WTC11 (cell line): ENCODE measurements at regions not wholly inside any gene's neighbourhood (a gene's known extent, or its start where the extent isn't known, plus 50 kb on each side); places are given as distances from the start of the nearest gene placed in this dataset.

Experiments
- ATAC-seq: fragments of 200-7000 bp; cut with Tn5 transposase; 2 replicates; pipeline ENCODE4 v1.10.0; 2021; ENCODE audit warnings: mild to moderate bottlenecking, moderate library complexity
- CTCF ChIA-PET: fragments of 300-600 bp; sonication (Branson Sonifier 250); formaldehyde crosslinking; loops from one replicate; lab custom pipeline; 2021; ENCODE audit warnings: antibody characterized with exemption; lab: Charles Lee
- POLR2A ChIA-PET: fragments of 350-600 bp; sonication (Branson Sonifier 250); formaldehyde crosslinking; loops from one replicate; lab custom pipeline; 2021; ENCODE audit warnings: antibody characterized with exemption; lab: Charles Lee
- DNase-seq: peaks from one replicate; pipeline ENCODE4 v3.0.0; 2021; ENCODE audit warnings: low spot score
- H3K27ac Mint-ChIP-seq: 2 replicates; pipeline ENCODE4 v1.8.0; 2021; ENCODE audit warnings: mixed read lengths
- H3K27me3 Mint-ChIP-seq: 2 replicates; pipeline ENCODE4 v1.8.0; 2021; ENCODE audit warnings: low read depth, mild to moderate bottlenecking, moderate library complexity, mixed read lengths
- H3K36me3 Mint-ChIP-seq: 2 replicates; pipeline ENCODE4 v1.8.0; 2021; ENCODE audit warnings: mixed read lengths
- H3K4me1 Mint-ChIP-seq: 2 replicates; pipeline ENCODE4 v1.8.0; 2022; ENCODE audit warnings: mixed read lengths
- H3K4me3 Mint-ChIP-seq: 2 replicates; pipeline ENCODE4 v1.8.0; 2021; ENCODE audit warnings: mild to moderate bottlenecking, moderate library complexity, mixed read lengths
- H3K9me3 Mint-ChIP-seq: 2 replicates; pipeline ENCODE4 v1.8.0; 2021; ENCODE audit warnings: mixed read lengths
- ARID4B ChIP-seq: sonication (generic); formaldehyde crosslinking; IDR thresholded peaks from 2 replicates; pipeline ENCODE4 v1.8.0; 2023; ENCODE audit warnings: missing genetic modification reagents, mild to moderate bottlenecking, borderline replicate concordance
- ATF3 ChIP-seq: sonication (generic); formaldehyde crosslinking; conservative IDR thresholded peaks from 2 replicates; pipeline ENCODE4 v1.8.1; 2022; ENCODE audit warnings: mild to moderate bottlenecking, missing genetic modification reagents
- CREM ChIP-seq: sonication (generic); formaldehyde crosslinking; IDR thresholded peaks from 2 replicates; pipeline ENCODE4 v1.8.1; 2022; ENCODE audit warnings: mild to moderate bottlenecking, missing genetic modification reagents, moderate library complexity
- ESRRA ChIP-seq: sonication (generic); formaldehyde crosslinking; IDR thresholded peaks from 2 replicates; pipeline ENCODE4 v1.8.1; 2022; ENCODE audit warnings: mild to moderate bottlenecking, missing genetic modification reagents, borderline replicate concordance
- FOXK1 ChIP-seq: sonication (generic); formaldehyde crosslinking; IDR thresholded peaks from 2 replicates; pipeline ENCODE4 v1.8.0; 2022; ENCODE audit warnings: mild to moderate bottlenecking, moderate library complexity, missing genetic modification reagents
- IRF2 ChIP-seq: sonication (generic); formaldehyde crosslinking; IDR thresholded peaks from 2 replicates; pipeline ENCODE4 v1.8.0; 2022; ENCODE audit warnings: low read depth, missing genetic modification reagents, borderline replicate concordance
- KAT7 ChIP-seq: sonication (generic); formaldehyde crosslinking; IDR thresholded peaks from 2 replicates; pipeline ENCODE4 v1.8.1; 2023; ENCODE audit warnings: missing genetic modification reagents, mild to moderate bottlenecking, borderline replicate concordance
- MYBL2 ChIP-seq: sonication (generic); formaldehyde crosslinking; IDR thresholded peaks from 2 replicates; pipeline ENCODE4 v1.8.1; 2023; ENCODE audit warnings: mild to moderate bottlenecking, moderate library complexity, missing genetic modification reagents
- NFYB ChIP-seq: sonication (generic); formaldehyde crosslinking; conservative IDR thresholded peaks from 2 replicates; pipeline ENCODE4 v1.8.0; 2022; ENCODE audit warnings: low read depth, missing genetic modification reagents
- PREB ChIP-seq: sonication (generic); formaldehyde crosslinking; IDR thresholded peaks from 2 replicates; pipeline ENCODE4 v1.8.1; 2022; ENCODE audit warnings: mild to moderate bottlenecking, missing genetic modification reagents, moderate library complexity, borderline replicate concordance
- SOX15 ChIP-seq: fragments of 250-450 bp; sonication (Bioruptor Pico); IDR thresholded peaks from 2 replicates; pipeline ENCODE4 v1.9.0; 2021; ENCODE audit warnings: mild to moderate bottlenecking
- TCF7 ChIP-seq: sonication (generic); formaldehyde crosslinking; IDR thresholded peaks from 2 replicates; pipeline ENCODE4 v1.8.0; 2022; ENCODE audit warnings: mild to moderate bottlenecking, low read depth, missing genetic modification reagents, moderate library complexity
- ZNF121 ChIP-seq: sonication (generic); formaldehyde crosslinking; IDR thresholded peaks from 2 replicates; pipeline ENCODE4 v1.8.0; 2023; ENCODE audit warnings: missing genetic modification reagents
- ZNF281 ChIP-seq: sonication (generic); formaldehyde crosslinking; IDR thresholded peaks from 2 replicates; pipeline ENCODE4 v1.8.0; 2023; ENCODE audit warnings: mild to moderate bottlenecking, missing genetic modification reagents
- ZNF396 ChIP-seq: fragments of 250-450 bp; sonication (Bioruptor Pico); IDR thresholded peaks from 2 replicates; pipeline ENCODE4 v1.8.0; 2021; ENCODE audit warnings: mild to moderate bottlenecking, moderate library complexity, borderline replicate concordance
- ZNF671 ChIP-seq: fragments of 250-450 bp; sonication (Bioruptor Pico); IDR thresholded peaks from 2 replicates; pipeline ENCODE4 v1.8.0; 2021; ENCODE audit warnings: mild to moderate bottlenecking

GRCh38 chr4:36532670-36533379 lies 251.4 kb downstream of the DTHD1 start:
- no peak for TF ChIP-seq ZNF281 (CRISPR knock-in tag)
- TF ChIP-seq NFYB (CRISPR knock-in tag): no peak
- no peak for TF ChIP-seq ARID4B
- TF ChIP-seq IRF2 (CRISPR knock-in tag): no peak
- no peak for TF ChIP-seq ESRRA (CRISPR knock-in tag)
- TF ChIP-seq ZNF671 (CRISPR knock-in tag): no peak
- TF ChIP-seq SOX15: no peak
- no peak for TF ChIP-seq KAT7 (CRISPR knock-in tag)
- H3K9me3 Mint-ChIP-seq: peaks cover 19% of the 10 kb centered on the region

GRCh38 chr4:36533944-36534343 lies 252.5 kb downstream of the DTHD1 start:
- POLR2A ChIA-PET: no interaction called here
- no peak for TF ChIP-seq ZNF396
- Mint-ChIP-seq H3K4me1 (peaks cover 9% of the 10 kb centered on the region), H3K9me3 (peaks cover 8% of the 10 kb centered on the region), H3K27ac (no peak overlapping the region), H3K36me3 (peaks cover 2% of the 10 kb centered on the region; the same call in 1 of the 2 replicates), H3K4me3 (no peak overlapping the region), H3K27me3 (no peaks in the 10 kb centered on the region; the same call in 1 of the 2 replicates)
- no peak for DNase-seq
- no peak for ATAC-seq
- CTCF ChIA-PET: no interaction called here

More at GRCh38 chr4:36532670-36533379, 251.4 kb downstream of the DTHD1 start:
- CTCF ChIA-PET: no interaction called here
- H3K36me3 Mint-ChIP-seq: peaks cover 14% of the 10 kb centered on the region
- DNase-seq: no peak
- H3K27me3 Mint-ChIP-seq: no peaks in the 10 kb centered on the region; the same call in 1 of the 2 replicates
- H3K4me3 Mint-ChIP-seq: no peak overlapping the region
- no peak overlapping the region for H3K27ac Mint-ChIP-seq
- peaks cover 9% of the 10 kb centered on the region for H3K4me1 Mint-ChIP-seq
- no peak for ATAC-seq
- POLR2A ChIA-PET: no interaction called here

GRCh38 chr4:36547383-36547782 lies 266.0 kb downstream of the DTHD1 start:
- no peak for TF ChIP-seq CREM (CRISPR knock-in tag)
- no peak for TF ChIP-seq PREB (CRISPR knock-in tag)
- no peak for TF ChIP-seq MYBL2
- TF ChIP-seq ATF3 (CRISPR knock-in tag): no peak
- TF ChIP-seq FOXK1: no peak
- no peak for TF ChIP-seq ZNF121 (CRISPR knock-in tag)
- no peak for TF ChIP-seq TCF7
- ChIA-PET POLR2A (no interaction called here), CTCF (no interaction called here)
- no peaks in the 10 kb centered on the region for H3K27me3 Mint-ChIP-seq
- no peak overlapping the region for H3K27ac Mint-ChIP-seq
- no peak overlapping the region for H3K4me3 Mint-ChIP-seq
- ATAC-seq (no peak), DNase-seq (no peak)
- H3K9me3 Mint-ChIP-seq: no peaks in the 10 kb centered on the region
- peaks cover 16% of the 10 kb centered on the region for H3K4me1 Mint-ChIP-seq
- no peaks in the 10 kb centered on the region for H3K36me3 Mint-ChIP-seq
